Stimulated activated CD4-positive, alpha-beta T cell treated with anti-CD3 and anti-CD28 coated beads, Interleukin-4, amount 100 ng/mL, for 48 hours (primary cell): ENCODE measurements at regions not wholly inside any gene's neighbourhood (a gene's known extent, or its start where the extent isn't known, plus 50 kb on each side); places are given as distances from the start of the nearest gene placed in this dataset.
"Not testable (repeated sequence)": the region's sequence is repeated elsewhere in the genome, so short reads cannot be mapped to it uniquely, and the experiment has no call there.

Experiments used
- DNase-seq, 2 donors: peaks; one replicate each; pipeline ENCODE4 v3.0.0-alpha.2; 2020; ENCODE audit warnings: low read depth in 2 of 2

DNA sequence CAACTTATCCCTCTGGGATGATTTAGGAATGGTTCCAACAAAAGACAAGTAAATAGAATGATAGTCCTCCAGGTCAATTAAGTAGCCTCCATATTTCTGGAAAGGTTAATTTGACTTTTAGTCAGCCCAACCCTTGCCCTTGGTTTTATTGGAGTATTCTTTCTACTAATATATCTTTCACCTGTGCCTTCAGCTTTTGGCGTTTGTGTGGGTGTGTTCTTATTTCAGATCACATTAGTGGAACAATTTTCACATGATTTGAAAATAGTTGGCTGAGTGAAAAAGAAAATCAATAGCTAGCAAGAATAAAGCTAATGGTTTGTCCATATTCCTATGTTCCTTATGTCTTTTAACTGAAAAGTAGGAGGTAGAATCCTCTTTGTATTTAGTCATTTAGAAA is 239.6 kb upstream of the SGK1 start:
- no peak for DNase-seq

DNA sequence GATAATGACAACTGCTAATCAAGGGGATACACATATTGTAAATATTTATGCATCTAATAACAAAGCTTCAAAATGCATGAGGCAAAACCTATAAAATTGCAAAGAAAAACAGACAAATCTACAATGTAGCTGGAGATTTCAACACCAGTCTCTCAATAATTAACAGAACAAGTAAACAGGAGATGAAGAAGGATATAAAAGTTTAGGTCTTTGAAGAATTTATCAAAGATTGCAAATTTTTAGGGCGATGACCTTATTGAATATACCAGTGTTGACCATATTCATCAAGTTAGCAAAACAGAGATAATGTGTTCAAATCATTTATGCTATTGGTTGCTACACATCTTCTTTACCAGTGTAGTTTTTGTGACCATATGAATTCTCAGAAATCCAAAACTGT is 237.8 kb upstream of the SGK1 start:
- DNase-seq = no peak

DNA sequence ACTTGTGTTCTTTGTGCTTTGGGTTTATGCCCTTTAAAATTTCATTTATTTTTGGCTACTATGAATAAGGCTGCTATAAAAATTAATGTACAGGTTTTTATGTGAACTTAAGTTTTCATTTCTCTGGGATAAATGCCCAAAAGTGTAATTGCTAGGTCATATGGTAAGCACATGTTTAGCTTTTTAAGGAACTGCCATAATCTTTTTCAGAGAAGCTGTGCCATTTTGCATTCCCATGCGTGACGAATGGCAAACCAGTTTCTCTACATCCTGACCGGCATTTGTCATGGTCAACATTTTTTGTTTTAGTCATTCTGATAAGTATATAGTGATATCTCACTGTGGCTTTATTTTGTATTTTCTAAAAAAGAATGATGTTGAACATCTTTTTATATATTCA is 236.0 kb upstream of the SGK1 start:
- DNase-seq = no peak

DNA sequence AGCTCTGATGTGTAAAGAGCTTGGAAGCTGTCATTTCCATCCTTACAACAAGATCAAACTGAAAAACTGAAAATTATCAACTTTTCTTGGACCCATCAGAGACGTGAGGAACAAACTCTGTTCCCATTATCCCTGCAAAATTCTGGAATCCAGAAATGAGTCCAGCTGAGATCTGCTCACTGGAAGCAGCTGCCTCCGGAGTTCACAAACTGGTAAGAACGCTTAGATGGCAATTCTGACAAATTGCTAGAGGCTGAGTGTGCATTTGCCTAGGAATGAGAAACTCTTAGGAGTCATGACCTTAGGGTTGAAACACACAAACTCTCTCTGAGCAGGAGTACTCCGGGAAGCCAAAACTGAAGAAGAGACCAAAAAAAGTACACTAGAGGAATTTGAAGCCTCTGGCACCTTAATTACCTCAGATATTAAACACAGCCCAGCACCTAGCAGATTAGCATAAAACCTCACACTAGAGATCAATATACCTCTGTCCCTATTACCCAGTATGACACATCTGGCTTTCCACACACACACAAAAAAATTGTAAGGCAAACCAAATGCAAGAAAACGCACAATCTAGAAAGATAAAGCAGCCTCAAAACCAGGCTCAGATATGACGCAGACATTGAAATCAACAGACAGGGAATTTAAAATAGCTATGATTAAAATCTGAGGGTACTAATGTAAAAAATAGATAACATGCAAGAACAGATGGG is 233.5 kb upstream of the SGK1 start:
- no peak for DNase-seq

DNA sequence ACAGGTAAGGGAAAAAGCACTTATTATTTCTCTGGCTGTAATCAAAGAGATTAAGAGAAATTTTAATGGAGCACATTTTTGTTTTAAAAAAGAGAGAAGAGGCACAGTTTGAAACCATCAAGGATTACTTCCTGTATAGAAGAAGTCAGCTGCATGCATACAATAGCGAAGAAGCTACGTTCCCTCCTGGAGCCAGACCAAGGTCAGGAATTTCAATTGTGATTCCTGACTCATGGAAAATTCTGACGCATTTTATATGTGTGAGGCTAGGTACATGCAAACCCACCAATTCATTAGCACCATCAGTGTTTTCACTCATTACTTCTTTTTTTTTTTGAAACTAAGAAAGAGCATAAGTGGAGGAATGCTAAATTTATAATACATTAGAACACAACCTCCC is 232.7 kb upstream of the SGK1 start:
- DNase-seq = no peak

DNA sequence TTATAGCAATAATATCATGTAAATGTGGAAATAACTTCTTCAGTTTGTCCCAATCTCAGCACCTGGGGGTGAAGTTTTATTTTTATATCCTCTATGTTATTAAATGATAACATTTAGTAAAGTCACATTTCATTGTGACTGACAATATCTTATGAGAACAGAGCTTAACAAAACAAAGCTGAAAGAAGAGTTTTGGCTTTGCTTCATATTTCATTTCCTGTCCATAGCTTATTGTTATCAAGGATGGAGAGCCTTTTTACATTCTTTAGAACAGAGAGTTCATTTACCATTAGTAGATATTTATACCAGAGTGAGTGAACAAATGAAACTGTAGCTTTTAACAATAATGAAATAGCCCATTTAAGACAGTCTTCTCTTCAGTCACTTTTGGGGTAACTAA is 231.9 kb upstream of the SGK1 start:
- no peak for DNase-seq

DNA sequence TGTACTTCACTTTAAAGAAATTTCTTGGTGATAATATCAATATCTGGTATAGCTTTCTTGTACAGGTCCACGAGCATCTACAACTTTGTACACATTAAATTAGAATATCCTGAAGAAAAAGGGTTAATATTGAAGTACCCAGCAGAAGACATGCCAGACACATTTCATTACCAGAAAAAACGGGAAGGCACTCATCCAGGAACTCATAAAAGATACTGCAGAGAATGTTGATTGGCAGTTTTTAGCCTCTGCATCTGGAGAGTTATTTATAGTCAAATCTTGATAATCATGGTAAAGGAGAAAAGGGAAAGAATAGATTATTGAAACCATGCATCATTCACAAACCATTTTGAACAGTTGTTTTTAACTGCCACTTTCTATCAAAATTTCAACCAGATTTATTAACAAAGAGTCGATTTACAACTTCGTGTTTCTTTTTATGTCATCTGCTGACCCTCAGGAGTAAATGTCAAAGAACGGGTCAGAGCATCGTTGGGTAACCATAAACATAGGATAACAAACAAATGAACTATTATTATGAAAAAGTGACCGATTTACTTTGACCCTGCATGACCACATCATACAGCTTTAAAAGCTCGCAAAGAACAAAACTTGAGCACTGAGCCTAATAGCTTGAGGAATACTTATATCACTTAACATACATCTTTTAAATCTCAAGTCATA is 229.2 kb upstream of the SGK1 start:
- no peak for DNase-seq

DNA sequence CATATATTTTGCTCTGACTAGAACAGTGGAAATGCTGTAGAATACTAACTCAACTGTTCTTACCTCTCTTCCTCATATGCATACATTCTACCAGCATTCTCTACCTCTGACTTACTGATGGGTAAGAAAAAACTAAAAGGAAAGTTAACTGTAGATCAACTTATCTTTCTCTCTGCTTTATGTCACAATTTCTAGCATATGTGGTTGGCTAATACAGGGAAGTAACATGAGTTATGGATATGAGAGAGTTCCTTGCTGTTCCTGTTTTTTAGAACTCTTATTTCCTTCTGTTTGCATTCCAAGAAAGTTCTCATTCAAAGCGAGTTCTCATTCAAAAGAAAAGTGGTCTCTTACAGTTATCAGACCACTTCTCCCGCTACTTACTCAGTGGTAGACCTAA is 226.8 kb upstream of the SGK1 start:
- no peak for DNase-seq

DNA sequence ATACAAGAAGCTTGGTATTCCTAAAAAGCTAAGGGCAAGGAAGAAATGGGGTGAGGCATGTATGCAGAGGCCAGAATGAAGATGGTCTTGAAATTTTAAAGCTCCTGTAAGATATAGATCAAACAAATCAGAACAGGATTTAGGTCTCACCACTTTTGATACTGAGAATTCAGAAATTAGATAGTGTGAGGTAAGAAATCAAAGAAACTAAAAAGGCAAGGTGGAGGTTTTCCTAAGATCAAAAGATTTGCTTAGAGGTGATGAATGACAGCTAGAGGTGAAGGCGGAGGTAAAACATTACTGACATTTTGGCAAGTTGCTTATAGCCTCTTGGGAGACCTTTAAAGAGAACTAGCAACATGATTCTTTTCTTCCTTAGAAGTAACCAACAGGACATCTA is 225.2 kb upstream of the SGK1 start:
- DNase-seq = no peak

DNA sequence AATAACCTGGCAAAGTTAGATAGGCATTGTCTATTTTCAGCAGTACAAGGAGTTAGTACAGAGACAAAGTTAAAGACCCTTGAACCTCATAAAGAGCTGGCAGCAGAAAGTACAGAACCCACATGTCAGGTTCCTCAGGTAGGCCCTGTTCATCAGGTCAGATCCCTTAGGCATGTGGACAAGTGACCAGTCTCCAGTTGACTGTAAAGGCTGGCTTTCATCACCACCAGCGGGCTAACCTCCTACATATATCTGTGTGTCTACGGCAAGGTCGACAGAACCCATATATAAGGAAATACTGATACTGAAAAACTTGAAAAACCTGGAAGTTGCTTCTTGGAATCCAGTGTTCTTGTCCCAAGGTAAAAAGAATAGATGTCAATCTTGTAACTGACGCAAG is 223.1 kb upstream of the SGK1 start:
- DNase-seq = no peak

DNA sequence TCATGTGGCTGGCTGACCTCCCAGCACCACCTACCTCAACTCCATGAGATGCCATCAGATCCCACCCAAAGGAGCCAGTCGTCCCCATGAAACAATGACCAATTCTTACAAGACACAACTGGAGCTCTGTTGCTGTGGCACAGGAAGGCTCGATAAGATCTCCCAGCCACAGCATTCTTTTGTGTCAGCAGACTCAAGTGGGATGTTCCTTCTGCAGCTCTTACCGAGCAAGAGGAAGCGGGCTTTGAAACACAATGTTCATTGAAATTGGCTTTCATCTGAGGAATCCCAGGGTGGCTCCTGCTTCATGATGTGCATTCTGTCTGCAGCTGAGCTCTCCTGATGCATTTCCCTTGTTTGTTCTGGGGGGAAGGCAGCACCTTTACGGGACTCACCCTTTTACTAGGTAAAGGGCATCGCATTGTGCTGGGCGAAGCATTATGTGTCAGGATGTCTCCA is 222.0 kb upstream of the SGK1 start:
- DNase-seq = no peak

DNA sequence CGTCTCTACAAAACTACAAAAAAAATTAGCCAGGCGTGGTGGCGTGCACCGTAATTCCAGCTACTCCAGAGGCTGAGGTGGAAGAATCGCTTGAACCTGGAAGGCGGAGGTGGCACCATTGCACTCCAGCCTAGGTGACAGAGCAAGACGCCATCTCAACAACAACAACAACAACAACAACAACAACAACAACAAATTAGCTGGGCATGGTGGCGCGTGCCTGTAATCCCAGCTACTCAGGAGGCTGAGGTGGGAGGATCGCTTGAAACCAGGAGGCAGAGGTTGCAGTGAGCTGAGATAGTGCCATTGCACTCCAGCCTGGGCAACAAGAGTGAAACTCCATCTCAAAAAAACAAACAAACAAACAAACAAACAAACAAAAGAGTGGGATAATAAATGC is 219.9 kb upstream of the SGK1 start:
- not testable (repeated sequence) for DNase-seq

DNA sequence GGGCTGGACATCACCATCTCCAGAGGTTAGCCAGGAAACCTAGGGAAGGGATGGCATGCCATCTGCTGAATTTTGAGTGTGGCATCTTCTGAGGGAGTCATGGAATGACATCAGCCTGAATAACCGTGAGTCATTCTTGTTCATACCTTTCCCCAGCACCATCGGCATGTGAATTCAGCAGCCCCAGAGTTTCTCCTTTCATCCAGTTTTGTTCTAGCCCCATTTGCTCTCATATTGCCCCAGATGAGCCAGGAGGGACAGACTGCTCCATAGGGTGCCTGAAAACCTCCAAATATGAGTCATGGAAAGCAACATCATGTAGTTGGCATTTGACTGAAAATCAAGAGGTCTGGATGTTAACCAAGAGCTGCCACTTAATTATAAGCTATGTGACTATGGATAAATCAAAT is 219.2 kb upstream of the SGK1 start:
- DNase-seq = no peak

DNA sequence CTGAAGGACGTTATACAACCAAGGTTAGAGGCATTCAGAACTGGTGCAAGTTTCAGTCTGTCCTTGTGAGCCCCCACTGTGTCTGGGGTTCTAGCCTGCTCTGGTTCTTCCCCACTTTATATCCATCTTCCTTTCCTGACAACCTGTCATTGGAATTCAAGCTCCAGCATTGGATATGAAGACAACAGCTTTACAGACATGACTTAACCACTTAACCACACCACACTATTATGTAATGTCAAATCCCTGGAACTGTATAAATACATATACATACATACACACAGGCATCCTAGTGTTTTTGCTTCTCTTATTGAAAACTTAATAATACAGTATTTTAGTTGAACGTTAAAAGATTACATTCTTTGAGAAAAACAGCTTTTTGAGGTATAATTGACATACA is 217.9 kb upstream of the SGK1 start:
- DNase-seq = no peak

DNA sequence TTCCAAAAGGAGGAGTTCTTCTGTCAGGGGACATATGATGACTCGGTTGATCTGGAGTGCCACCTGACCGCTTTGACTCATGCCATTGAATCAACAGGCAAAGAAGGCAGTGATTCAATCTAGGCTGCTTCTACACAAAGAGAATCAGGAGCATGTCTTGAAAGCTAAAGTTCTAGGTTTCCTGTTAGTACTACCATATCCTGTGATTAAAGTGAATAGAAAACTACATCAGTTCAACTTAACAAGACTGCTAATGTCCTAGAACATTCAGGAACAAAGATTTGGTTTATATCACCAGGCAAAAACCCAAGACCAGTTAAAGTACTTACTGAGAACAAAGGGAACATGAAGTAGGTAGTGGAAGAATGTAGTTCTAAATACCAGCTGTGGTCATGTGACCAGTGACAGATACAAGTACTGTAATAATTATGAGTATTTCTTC is 216.8 kb upstream of the SGK1 start:
- DNase-seq = no peak

DNA sequence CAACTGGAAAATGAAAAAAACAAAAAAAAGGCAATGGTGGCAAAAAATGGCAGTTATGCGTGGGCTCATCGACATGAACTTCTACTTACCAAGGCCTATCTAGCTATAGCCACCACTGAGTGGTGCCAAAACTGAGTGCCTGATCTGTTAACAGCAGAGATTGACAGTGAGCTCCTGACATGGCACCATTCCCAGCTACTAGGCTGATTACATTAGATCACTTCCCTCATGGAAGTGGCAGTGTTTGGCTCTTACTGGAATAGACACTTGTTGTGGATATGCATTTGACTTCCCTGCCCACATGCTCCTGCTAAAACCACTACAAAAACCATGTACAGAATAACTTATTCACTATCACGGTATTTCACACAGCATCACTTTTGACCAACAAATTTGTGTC is 216.1 kb upstream of the SGK1 start:
- DNase-seq = no peak

DNA sequence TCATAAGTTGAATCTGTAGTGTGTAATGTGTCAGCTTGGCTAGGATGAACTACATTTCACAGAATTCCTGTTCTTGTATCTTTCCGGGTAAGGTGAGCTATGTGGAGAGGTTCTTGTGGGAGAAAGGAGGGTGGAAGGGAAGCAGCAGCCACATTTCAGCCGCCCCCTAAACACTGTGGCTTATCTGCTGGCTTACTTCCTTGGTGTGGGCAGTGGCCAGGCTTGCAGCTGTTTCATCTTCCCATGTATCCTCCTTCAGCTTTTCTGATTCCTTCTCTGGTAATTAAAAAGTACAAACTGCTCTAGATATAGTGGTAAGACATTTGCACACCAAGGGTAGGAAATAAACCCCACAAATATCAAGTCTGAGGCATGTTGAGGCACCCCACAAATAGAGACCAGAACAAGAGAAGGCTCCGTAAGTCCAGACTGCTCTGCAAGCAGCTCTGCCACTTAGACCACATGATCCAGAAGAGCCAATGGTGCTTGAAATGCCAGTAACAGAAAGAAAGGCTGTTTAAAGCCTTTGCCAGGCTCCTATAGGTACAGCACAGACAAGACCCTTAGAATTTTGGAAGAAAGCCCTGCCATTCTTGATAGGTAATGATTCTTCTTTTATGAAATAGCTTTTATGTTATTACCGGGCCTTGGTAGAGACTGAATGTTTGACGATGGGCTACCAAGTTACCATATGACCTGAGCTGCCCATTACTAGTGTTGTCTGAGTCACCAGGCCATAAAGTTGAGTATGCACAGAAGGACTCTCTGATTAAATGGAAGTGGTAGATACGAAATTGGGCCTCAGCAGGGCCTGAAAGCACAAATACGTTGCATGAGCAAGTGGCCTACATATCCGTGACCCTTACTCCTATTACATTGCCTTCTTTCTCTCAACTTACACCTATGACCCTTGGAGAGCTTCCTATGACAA is 215.0 kb upstream of the SGK1 start:
- no peak for DNase-seq

DNA sequence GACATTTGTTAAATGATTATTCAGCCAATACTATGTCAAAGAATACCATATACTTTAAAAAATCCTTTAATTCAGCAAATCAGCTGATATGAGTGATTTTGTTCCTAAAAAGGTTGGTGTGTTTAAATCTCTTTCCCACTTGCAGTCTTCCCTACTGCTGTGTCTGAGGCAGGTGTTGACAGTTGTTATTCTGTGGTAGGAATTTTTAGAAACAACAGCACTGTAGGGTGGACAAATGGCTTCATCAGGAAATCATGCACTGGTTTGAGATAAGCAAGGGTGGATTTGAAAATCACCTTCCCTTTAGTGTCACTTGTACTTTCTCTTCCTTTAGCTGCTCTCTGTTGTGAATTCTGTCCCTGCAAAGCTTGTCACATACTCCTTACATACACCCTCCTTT is 213.7 kb upstream of the SGK1 start:
- DNase-seq = no peak

DNA sequence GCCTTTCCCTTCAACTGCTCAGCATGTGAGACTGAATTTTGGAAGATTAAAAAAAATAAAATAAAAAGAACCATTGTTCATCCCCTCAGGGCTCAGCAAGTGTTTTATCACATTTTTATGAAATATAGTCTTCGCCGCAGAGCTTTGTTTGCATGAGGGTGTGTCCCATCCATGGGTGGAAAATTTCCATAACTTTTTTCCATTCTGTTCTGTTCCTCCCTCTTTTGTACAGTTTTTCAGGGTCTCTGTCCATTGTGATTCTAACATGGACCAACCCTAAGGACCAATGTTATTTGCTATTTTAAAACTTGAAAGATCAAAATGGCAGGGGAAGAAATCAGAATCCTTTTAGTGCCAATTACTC is 213.3 kb upstream of the SGK1 start:
- no peak for DNase-seq

DNA sequence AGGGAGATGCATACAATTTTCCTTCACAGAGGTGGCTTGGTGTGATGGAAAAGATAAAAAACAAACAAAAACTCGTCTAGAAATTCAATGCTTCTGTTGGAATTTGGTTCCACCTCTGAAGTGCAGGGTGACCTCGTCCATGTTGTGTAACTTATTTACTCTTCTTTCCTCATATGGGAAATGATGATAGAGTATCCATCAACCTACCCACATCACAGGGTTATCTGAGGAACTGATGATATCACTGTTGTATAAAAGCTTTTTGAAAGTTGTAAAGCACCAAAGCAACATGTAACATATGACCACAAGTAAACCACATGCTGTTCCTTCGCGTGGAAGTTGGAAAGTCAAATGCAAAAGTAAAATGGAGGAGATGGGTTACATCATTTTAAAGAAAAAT is 212.0 kb upstream of the SGK1 start:
- DNase-seq = no peak

DNA sequence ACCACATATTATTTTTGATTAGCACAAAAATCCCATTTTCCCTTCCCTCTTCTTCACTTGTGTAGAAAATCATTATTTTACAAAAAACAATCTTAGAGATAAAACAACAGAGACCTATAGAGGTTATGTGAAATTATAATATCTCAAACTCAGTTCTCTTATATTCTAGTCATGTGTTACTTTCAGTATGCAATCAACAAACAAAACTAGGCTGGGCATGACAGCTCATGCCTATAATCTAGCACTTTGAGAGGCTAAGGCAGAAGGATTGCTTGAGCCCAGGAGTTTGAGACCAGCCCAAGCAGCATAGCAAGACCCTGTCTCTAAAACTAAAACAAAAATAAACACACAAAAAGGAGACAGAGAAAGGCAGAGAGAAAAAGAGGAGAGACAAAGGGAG is 211.4 kb upstream of the SGK1 start:
- no peak for DNase-seq

DNA sequence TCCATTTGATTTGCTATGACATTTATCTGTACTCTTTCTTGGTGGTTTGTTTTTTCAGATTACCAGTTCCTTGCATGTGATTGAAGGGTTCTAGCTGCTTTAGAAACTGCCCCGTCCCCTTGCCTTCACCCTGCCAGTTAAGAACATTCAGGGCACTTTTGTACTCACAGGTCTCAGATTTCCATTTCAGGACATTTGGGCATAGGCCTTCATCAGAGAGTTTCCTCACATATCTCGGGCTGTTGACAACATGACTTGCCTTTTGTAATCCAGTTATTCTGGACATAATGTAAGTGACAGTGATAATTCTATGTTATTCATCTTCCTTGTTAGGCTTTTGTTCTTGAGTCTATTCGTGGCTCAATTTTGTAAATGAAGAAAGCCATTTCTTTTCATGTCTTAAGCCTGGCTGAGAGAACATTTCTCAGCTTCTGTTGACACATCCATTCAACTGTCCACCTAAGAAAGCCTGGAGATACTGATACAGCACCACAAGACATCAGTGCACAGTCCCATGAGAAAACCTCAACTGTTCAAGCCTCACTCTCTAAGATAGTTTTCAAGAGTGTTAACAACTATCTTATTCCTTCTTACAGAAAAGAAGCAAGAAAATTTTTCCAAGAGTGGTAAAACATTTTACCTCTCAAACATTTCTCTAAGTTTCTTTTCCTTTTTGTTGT is 209.3 kb upstream of the SGK1 start:
- no peak for DNase-seq
